DMS114 treated with DMSO at 0.1 percent for 48 hours (cell line): ENCODE measurements at regions not wholly inside any gene's neighbourhood (a gene's known extent, or its start where the extent isn't known, plus 50 kb on each side); places are given as distances from the start of the nearest gene placed in this dataset.

Experiments
- DNase-seq: peaks from one replicate; lab custom pipeline; 2025; ENCODE audit not compliant: unreplicated experiment; lab: John Stamatoyannopoulos, UW

DNA sequence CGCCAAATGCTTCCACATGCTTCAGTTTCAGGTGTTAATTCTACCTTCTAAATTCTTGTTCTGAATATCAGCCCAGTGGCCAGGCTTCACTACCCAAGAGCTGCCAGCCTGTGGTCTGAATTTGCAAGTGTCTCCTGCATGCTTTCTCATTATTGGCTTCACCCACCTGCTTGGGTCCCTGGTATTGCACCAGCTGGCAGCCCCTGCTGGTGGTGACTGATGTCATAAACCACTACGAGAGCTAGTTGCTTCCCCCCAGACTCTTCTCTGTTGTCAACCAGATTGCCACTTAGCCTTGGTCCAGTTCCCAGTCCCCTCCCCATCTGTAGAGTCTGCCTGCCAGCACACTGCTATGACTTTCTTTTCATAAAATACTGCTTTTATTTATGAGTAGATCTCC lies 197.7 kb upstream of the DUSP10 start:
- DNase-seq: no peak

DNA sequence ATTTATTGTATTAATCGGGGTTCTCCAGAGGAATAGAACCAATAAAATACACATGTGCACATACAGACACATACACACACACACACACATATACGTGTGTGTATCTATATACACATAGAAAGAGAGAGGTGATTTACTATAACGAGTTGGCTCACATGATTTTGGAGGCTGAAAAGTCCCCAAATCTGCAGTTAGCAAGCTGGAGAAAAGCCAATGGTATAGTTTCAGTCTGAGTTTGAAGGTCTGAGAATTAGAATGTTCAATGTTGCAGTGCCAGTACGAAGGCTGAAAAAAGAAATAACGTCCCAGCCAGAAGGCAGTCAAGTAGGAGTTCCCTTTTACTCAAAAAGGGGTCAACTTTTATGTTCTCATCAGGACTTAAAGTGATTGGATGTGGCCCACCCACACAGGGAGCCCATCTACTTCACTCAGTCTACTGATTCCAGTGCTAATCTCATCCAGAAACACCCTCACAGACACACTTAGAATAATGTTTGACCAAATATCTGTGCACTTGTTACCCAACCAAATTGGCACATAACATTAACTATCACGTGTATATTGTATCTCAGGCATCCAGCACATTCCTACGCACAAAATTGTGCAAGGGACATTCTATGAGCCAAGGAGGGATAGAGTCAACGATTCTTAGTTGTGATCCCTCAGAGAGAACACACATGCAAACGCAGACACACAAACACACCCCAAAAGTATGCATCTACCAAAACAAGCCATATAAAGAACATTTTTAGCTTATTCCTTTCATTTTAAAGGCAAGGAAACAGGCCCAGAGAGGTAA lies 195.5 kb upstream of the DUSP10 start:
- no peak for DNase-seq

DNA sequence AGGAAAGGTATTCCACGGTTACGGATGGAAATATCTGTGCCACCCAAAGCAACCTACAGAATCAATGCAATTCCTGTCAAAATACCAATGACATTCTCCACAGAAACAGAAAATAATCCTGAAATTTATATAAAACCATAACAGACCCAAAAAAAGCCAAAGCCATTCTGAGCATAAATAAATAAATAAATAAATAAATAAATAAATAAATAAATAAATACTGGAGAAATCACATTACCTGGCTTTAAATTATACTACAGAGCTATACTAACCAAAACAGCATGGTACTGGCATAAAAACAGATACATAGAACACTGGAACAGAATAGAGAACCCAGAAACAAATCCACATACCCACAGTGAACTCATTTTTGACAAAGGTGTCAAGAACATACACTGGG lies 191.9 kb upstream of the DUSP10 start:
- DNase-seq: no peak

DNA sequence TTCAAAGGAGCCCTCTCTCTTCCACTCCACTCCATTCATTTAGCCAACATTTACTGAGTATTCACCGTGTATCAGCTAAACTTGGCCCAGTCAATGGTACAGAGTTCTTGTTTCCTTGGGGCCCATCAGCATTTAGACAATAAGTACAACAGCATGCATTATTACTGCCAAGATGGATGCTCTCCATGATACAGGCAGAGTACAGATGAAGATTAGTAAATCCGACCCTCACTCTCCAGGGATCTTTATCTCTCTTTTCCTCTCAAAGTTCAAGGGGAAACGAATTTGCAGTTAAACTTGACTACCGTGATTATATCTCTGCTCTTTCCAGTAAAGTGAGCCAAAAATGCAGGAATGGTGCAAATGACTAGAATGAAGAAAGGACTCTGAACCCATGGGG lies 184.6 kb upstream of the DUSP10 start:
- no peak for DNase-seq

DNA sequence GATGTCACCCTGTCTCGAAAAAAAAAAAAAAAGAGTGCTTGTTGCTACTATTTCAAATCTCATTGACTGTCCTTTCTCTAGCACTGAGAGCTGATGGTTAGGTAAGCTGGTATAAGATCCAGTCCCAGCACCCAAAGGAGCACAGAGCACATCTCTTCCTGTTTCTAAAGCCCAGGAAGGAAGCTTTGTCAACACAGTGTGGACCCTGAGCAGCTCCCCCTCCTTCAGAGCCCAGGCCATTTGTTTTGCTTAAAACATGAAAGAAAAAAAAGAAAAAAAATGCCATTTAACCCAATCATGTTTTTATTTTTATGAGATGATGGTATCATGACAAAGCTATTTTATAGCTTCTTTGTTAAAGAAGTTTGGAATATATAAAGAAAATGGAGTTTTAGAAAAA lies 184.1 kb upstream of the DUSP10 start:
- DNase-seq: no peak

DNA sequence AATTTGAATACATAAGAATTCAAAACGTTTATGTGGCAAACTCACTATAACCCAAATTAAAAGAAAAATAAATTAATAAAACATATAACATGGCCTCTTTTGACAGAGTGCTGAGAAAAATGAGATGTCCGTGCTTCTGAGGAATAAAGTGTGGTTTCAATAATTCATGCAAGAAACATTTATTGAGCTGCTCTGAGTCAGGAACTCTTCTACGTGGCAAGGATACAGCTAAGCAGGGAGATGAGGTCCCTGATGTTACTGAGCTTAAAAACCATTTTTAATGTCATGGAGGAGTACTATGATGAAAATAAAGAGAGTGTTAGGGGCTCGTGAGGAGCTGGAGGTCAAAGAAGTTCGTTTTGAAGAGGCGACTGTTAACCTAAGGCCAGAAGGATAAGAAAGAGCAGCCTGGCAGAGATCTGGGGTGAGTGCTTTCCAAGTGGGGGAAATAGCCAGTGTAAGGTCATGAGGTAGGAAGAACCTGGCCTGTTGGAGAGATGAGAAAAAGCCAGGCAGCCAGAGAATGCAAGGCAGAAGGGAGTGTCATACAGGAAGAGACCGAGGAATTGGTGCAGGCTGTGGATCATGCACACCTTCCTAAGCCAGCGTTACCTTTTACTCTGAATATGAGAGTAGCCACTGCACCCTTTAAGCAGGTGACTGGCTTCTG lies 182.2 kb upstream of the DUSP10 start:
- no peak for DNase-seq

DNA sequence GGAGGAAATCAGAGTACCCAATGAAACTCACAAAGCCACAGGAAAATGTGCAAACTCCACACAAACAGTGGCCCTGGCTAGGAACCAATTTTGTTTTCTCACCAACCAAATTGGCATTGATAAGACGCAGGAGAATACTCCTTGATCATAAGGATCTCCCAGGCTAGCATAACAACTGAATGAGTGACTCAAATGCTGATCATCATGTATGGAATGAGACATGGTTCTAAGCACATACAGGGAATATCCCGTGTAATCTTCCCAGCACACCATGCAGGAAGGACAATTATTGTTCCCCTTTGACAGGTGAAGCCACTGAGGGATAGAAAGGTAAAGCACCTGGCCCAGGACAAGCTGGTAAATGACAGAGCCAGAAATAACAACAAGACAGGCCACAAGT lies 180.0 kb upstream of the DUSP10 start:
- no peak for DNase-seq

DNA sequence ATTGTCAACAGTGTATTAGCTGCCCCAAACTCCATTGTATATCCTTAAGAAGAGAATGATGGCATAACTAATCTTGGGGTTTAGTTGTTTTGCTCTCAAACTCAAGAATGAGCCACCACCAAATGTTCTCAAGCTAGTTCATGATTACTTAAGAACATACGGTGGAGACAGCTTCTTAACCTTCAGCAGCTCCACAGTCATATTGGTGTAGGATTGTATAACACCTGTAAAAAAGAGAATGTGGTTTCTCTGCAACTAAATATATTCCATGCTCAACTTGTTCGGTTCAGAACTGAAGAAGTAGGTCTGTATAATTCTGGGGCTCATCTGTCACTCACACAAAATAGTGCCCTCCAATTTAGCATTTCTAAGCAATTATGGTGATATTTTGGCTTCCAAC lies 177.9 kb upstream of the DUSP10 start:
- DNase-seq: no peak

DNA sequence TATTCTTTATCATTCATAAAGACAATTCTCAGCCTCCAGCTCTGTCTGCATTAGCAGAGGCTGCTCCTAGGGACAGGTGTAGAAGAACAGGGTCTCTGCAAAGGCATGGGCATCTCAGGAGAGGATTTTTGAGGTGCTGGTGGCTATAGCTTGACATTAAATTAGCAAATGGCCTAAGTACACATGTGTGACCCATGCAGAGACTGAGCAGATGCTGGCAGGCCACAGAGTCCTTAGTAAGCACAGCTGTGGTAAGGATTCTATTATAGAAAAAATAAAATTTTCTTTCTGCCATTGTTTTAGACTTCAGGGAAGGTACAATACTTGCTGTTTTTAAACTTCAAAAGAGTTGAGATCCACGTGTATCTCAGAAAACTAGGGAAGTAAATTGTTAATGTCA lies 177.5 kb upstream of the DUSP10 start:
- no peak for DNase-seq

DNA sequence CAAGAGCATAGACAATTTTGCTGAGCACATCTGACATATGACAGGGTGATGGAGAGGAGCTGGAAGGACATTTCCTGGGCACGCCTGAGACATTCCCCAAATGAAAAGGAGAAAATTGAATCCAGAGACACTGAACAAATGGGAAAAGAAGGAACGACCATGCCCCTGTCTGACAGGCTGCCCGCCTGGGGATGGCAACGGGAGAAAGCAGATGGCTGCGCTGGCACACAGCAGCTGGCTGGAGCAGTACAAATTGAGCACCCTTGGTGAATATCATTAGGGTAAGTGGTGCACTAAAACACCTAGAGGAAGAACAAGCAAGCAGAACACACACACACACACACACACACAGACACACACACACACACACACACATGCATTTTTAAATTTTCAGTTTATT lies 174.3 kb upstream of the DUSP10 start:
- DNase-seq: no peak

DNA sequence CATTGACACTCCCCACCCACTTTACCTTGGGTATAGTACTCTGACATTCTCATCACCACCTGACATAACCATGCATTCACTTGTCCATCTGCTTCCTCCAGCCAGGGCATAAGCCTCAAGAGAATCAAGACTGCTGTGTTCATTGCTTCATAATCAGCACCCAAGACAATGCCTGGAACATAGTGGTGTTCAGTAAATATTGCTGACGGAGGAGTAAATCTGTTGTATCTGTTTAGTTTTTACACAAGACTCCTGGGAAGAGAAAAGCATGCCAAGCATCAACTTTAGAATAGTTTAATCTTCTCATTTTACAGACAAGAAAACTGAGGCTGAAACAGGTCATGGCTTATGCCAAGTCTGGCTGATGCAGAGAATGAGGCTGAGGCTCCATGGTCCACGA lies 173.9 kb upstream of the DUSP10 start:
- no peak for DNase-seq

DNA sequence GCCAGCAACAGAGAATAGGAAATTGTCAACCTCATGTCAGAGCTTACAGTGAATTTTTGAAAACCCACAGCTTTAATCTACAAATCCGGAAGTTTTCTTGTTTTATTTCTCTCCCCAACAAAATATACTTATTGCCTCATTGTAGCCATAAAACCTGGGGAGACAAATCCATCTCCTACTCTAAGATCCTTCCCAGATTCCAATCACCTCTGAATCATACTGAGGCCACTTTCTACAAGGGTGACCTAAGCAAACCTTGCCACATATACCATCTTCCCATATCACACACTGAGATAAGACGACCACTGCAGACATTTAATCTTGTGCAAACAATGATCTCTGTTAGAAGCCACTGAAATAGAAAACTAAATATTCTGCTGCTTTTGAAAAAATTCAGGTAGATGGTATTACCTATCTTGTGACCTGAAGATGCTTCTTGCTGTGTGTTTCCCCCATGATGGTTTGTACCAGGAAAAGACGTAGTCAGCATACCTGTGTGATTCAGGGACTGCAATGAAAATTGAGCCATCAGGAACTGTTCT lies 171.5 kb upstream of the DUSP10 start:
- DNase-seq: no peak

DNA sequence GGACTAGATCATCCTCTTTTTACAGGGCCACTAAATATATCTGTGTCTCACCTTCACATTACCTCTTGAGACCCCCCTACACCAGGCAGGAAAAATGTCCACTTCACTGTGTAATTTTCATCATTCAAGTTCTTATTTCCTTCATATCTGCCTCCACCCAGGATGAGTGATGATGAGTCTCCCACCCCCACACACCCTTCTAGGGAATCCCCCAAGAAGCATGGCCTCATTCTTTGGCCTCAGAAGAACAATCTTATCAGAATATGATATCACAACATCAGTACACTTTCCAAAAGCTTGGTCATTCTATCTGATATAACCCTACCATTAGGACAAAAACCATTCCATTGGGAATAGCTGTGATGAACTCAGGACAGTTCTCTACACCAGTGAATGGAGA lies 170.3 kb upstream of the DUSP10 start:
- no peak for DNase-seq

DNA sequence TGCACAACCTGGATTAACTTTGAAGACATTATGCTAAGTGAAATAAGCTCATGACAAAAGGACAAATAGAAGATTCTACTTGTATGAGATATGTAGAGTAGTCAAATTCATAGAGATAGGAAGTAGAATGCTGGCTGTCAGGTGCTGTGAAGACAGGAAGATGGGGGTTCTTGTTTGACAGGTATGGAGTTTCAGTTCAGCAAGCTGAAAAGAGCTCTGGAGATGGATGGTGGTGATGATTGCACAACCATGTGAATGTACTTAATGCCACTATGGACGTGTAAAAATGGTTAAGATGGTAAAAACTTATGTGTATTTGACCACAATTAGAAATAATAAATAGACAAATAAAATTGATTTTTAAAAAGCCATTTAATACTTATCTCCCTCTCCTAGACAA lies 169.8 kb upstream of the DUSP10 start:
- no peak for DNase-seq

DNA sequence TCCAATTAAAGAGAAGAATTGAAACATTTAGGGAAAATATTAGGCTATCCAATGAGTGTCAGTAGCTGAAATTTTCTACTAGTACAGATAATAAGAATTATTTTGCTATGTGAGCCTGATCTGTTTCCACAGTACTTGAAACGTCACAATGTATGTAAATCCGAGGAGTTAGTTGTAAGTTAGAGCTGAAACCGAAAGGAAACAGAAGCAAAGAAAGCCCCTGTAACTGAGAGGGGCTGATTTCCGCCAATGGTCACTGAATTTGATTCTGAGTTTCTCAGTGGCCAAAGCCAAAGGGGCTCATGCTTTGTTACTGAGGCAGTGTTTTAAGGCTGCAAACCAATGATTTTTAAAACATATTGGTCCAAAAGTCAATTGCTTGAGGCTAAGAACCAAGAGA lies 168.3 kb upstream of the DUSP10 start:
- no peak for DNase-seq

DNA sequence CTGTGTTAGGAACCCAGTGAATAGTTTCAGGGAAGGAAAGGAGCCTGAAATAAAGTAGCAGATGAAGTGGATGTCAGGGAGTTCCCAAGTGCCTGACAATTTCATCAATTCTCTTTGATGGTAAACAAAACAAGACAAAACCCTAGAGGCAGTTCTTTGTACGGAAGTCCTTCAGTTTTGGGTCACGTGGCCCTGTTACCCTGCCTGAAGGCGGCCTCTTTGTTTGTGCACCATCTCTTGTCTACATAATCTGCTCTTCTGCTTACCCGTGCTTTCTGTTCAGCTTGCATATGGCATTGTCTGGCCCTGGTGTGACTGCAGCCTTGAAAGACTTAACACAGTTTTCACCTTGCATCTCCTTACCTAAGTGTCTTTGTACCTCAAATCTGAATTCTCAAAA lies 166.7 kb upstream of the DUSP10 start:
- DNase-seq: no peak

DNA sequence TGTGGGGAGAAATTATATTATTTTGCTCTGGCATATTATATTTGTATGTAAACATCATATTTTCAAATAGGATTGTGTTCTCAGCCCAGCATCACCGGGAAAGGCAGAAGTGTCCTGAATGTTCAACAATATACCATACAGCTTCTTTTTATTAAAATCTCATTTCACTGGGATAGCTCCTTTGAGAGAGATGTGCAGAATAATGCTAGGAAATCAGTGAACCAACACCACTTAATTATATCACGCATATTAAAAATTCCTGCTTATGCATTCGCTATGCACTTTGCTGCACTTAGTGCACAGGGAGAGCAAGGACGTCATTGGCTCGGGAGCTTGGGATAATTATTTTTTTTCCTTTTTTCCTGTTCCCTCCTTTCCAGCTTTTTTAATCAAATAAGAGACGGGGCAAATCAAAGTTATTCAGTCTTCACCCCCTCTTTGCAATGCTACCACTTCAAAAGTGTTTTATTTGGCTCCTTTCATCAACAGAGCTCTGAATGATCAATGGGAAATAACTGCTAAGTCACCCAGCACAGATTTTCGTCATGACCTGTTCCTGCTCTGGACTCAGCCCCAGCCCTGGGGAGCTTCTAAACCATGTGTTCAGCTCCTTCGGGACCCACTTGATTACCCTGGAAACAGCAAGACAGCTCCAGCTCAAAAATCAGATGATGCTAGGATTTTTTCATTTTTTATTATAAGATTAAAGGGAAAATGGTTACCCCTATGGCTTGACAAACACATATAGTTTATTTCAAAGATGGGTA lies 165.5 kb upstream of the DUSP10 start:
- DNase-seq: no peak

DNA sequence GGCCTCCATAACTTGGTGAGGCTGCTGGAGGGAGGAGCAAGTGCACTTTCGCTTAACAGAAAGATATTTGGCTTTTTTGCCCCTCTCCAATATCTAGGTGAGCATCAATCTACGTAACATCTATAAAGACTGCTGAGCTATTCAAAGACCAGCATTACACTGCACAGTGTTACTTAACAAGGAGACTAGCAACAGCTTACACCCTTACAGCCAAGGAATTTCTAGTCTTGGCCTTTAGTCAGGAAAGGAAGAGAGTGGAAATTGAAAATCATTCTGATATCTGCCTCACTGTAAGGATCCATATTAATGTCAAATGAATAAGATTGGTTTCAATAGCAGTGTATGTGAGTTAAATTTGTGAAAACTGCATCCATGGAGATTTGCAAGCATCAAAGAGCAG lies 163.9 kb upstream of the DUSP10 start:
- no peak for DNase-seq

DNA sequence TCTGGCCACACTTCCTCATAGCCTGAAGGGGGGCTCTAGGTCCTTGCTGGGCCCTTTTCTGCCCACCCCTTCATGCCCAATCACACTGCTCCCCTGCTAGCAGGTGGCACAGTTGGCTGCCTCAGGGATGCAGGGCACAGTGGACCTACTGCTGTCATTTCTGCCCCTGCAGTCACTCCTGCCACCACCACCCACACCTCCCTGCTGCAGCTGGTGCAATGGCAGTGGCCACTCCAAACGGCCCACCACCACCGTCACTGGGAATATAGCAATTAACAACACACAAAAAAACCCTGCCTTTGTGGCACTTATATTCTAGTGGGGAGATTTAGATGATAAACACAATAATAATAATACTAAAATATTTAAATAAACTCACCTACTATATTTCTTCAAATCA lies 162.4 kb upstream of the DUSP10 start:
- DNase-seq: no peak

DNA sequence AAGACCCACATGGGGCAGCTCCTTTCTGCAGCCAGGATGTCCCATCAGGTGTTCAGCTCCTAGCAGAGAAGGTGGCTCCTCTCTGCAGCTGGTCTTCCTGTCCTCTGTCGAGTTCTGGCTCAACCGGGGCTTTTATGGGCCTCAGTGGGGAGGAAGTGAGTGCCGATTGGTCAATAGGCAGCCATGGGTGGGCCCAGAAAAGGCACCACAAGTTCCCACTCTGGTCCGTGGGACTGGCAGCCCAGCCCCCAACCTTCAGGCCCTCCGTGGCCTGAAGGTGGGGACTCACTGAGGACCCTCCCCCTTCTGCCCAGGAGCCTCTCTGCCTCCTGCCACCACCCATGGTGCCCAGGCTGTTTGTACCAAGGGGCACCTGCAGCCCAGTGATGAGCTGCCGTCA lies 161.7 kb upstream of the DUSP10 start:
- no peak for DNase-seq

DNA sequence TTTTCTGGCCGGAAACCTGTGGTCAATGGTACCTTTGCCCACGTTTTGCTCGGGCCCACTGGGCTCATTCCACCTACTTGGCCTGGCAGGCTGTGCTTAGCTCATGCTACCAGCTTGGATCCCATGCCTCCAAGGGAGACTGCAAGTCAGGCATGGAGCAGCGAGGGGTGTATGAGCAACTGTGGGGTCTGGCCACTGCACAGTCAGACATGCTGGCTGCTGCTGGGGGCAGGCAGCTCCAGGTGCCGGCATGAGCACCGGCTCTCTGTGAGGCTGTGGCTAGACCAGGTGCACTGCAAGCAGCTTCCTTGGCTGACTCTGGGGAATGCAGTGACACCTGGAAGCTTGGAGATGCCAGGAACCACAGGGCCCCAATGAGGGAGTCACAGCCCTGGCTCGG lies 161.1 kb upstream of the DUSP10 start:
- DNase-seq: no peak

DNA sequence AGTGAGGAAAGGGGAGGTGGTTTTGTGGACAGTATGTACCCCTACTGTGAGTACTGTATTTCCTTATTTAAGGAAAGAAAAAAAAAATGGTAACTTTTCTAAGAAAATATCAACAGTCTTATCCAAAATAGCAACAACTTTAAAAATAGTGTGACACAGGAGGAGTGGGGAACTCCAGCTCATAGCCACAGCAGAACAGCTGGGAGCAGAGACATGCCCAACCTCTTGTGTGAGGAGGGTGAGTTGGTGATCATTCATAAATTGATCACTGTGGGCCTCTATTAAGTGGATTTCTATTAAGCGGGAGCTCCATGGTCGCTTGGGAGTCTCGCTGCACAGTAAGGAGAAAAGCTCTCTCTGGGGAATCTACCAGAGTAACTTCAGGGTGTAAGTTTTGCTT lies 158.8 kb upstream of the DUSP10 start:
- no peak for DNase-seq
